Breast epithelium (tissue), 4 donors: ENCODE measurements at regions not wholly inside any gene's neighbourhood (a gene's known extent, or its start where the extent isn't known, plus 50 kb on each side); places are given as distances from the start of the nearest gene placed in this dataset.

Experiments used
- DNase-seq, 2 donors: peaks; one replicate each; pipeline ENCODE4 v3.0.0-alpha.2; 2019; ENCODE audit warnings: low spot score in 2 of 2
- H3K27ac ChIP-seq, 2 donors: fragments of 200-600 bp; sonication (generic) in 1 of 2; one replicate each; pipeline ENCODE4 v1.5.1; 2016 to 2019; ENCODE audit warnings: mild to moderate bottlenecking in 1 of 2
- H3K27me3 ChIP-seq, 2 donors: fragments of 200-600 bp; sonication (generic) in 1 of 2; one replicate each; pipeline versions ENCODE4 v1.5.1 to v1.6.0; 2017 to 2019; ENCODE audit warnings: control low read depth in 1 of 2, mild to moderate bottlenecking in 1 of 2
- H3K36me3 ChIP-seq: fragments of 200-600 bp; one replicate; pipeline ENCODE4 v1.5.1; 2019
- H3K4me1 ChIP-seq, 2 donors: fragments of 200-600 bp; sonication (generic); one replicate each; pipeline ENCODE4 v1.5.1; 2016 to 2019; ENCODE audit warnings: control low read depth in 1 of 2
- H3K4me3 ChIP-seq, 3 donors: fragments of 200-600 bp; sonication (generic); 1 replicate in 2 of 3; 2 replicates in 1 of 3; pipeline ENCODE4 v1.5.1; 2016 to 2019; ENCODE audit warnings: mild to moderate bottlenecking in 3 of 3, moderate library complexity in 2 of 3
- H3K9me3 ChIP-seq, 2 donors: fragments of 200-600 bp; sonication (generic) in 1 of 2; one replicate each; pipeline ENCODE4 v1.5.1; 2016 to 2019; ENCODE audit warnings: control low read depth in 1 of 2
- CTCF ChIP-seq, 3 donors: fragments of 450-650 bp; IDR thresholded peaks; one replicate each; pipeline ENCODE4 v1.5.1; 2016 to 2017; ENCODE audit warnings: antibody characterized with exemption in 3 of 3, mild to moderate bottlenecking in 3 of 3, moderate library complexity in 3 of 3
- POLR2A ChIP-seq: fragments of 450-650 bp; IDR thresholded peaks from one replicate; pipeline ENCODE4 v1.6.1; 2016; ENCODE audit warnings: antibody characterized with exemption, mild to moderate bottlenecking, moderate library complexity
- POLR2AphosphoS5 ChIP-seq, 3 donors: sonication (generic); formaldehyde crosslinking; IDR thresholded peaks; one replicate each; pipeline ENCODE4 v1.6.1; 2017; ENCODE audit warnings: antibody characterized with exemption in 3 of 3
- intact Hi-C: fragments of 100-400 bp; cut with DNase I; formaldehyde crosslinking; loops from one replicate; pipeline ENCODE4 v1.15.1; 2023; ENCODE audit warnings: low total_unique reads

- Histone ChIP-seq H3K4me3 (no peak overlapping the region), H3K36me3 (no peaks in the 10 kb centered on the region), H3K27me3 (peaks cover 0 to 7% of the 10 kb centered on the region in 2 donors), H3K27ac (no peak overlapping the region), H3K4me1 (no peaks in the 10 kb centered on the region), H3K9me3 (no peaks in the 10 kb centered on the region)
- TF ChIP-seq CTCF (IDR thresholded peaks at IDR 0.05) (no peak), POLR2A (no peak), POLR2AphosphoS5 (IDR thresholded peaks at IDR 0.05) (no peak)
- intact Hi-C loops, result no loop called here
- DNase-seq, result no peak
These were observed 127.2 kb upstream of the SYT13 start for GRCh38 chr11:45413156-45413858.

- Histone ChIP-seq H3K4me3 (no peak overlapping the region), H3K9me3 (no peaks in the 10 kb centered on the region), H3K27me3 (peaks cover 0 to 7% of the 10 kb centered on the region in 2 donors), H3K27ac (no peak overlapping the region), H3K36me3 (no peaks in the 10 kb centered on the region), H3K4me1 (no peaks in the 10 kb centered on the region)
- DNase-seq, result no peak
- intact Hi-C loops, result no loop called here
- TF ChIP-seq CTCF (IDR thresholded peaks at IDR 0.05) (no peak), POLR2A (no peak), POLR2AphosphoS5 (IDR thresholded peaks at IDR 0.05) (no peak)
These were observed 126.4 kb upstream of the SYT13 start for GRCh38 chr11:45412521-45412920.

- Histone ChIP-seq H3K4me3 (no peak overlapping the region), H3K27ac (no peak overlapping the region), H3K9me3 (no peaks in the 10 kb centered on the region), H3K36me3 (no peaks in the 10 kb centered on the region), H3K27me3 (peaks cover 0 to 7% of the 10 kb centered on the region in 2 donors), H3K4me1 (no peaks in the 10 kb centered on the region)
- no peak for TF ChIP-seq POLR2A
- TF ChIP-seq POLR2AphosphoS5 (IDR thresholded peaks at IDR 0.05), result no peak
- TF ChIP-seq CTCF (IDR thresholded peaks at IDR 0.05), result no peak
- intact Hi-C loops, result no loop called here
- no peak for DNase-seq
These were observed 125.9 kb upstream of the SYT13 start for GRCh38 chr11:45412051-45412471.

- no peak overlapping the region for H3K27ac ChIP-seq
These were observed 125.2 kb upstream of the SYT13 start for GRCh38 chr11:45411228-45411946.

More at GRCh38 chr11:45411228-45411946, 125.2 kb upstream of the SYT13 start:
- no peak for DNase-seq
- Histone ChIP-seq H3K27me3 (peaks cover 0 to 7% of the 10 kb centered on the region in 2 donors), H3K4me1 (no peaks in the 10 kb centered on the region), H3K36me3 (no peaks in the 10 kb centered on the region), H3K9me3 (no peaks in the 10 kb centered on the region), H3K4me3 (no peak overlapping the region)
- TF ChIP-seq POLR2A, result no peak
- no peak for TF ChIP-seq CTCF (IDR thresholded peaks at IDR 0.05)
- TF ChIP-seq POLR2AphosphoS5 (IDR thresholded peaks at IDR 0.05), result no peak
- intact Hi-C loops, result no loop called here
